OCI-LY7 (cell line): ENCODE measurements at regions not wholly inside any gene's neighbourhood (a gene's known extent, or its start where the extent isn't known, plus 50 kb on each side); places are given as distances from the start of the nearest gene placed in this dataset.

Source experiments
- CTCF ChIP-seq: fragments of 200-600 bp; sonication (generic); conservative IDR thresholded peaks from 2 replicates; pipeline ENCODE4 v1.5.1; 2014; ENCODE audit warnings: mild to moderate bottlenecking, antibody characterized with exemption, low read length, moderate library complexity, mixed read lengths
- EZH2phosphoT487 ChIP-seq: fragments of 200-600 bp; sonication (generic); IDR thresholded peaks from 2 replicates; pipeline ENCODE4 v1.6.1; 2018; ENCODE audit warnings: low read depth, borderline replicate concordance, mild to moderate bottlenecking, mixed run types, antibody characterized with exemption, low read length, moderate library complexity, mixed read lengths

GRCh38 chr2:7972670-7973069 is 709.2 kb upstream of the ID2 start:
- TF ChIP-seq CTCF, result no peak
- no peak for TF ChIP-seq EZH2phosphoT487
